ENCODE measurements at regions not wholly inside any gene's neighbourhood (a gene's known extent, or its start where the extent isn't known, plus 50 kb on each side); places are given as distances from the start of the nearest gene placed in this dataset.

- DNase-seq (ENCODE audit: low read depth), result no peak
Measured at GRCh38 chr6:134739299-134740026, 210.4 kb downstream of the ALDH8A1 start.

DNA sequence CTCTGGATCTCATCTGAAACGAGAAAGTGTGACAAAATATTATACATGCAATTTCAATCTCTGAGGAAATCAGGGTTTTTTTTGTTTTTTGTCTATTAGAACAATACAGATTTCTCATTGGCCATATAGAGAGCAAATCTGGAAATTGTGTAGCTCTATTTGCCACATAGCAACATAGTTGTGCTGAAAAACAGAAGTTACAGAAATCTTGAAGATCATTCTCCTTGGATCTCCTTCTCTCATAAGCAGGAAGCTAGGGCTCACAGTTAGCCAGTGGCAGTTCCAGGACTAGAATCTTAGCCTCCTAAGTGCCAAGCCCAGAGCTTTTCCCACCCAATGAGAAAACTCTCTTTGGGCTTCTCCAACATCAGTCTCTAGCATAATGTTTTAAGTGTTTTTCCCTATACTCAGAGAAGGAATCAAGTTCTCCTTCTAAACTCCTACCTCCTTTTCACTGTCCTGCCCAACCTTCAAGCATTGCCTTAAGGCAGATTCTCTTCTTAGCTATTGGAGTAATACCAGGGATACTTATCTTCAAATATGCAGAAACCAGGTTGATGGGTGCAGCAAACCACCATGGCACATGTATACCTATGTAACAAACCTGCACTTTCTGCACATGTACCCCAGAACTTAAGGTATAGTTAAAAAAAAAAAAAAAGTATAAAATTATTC is 211.6 kb downstream of the ALDH8A1 start:
- DNase-seq (ENCODE audit: low read depth), result no peak

DNA sequence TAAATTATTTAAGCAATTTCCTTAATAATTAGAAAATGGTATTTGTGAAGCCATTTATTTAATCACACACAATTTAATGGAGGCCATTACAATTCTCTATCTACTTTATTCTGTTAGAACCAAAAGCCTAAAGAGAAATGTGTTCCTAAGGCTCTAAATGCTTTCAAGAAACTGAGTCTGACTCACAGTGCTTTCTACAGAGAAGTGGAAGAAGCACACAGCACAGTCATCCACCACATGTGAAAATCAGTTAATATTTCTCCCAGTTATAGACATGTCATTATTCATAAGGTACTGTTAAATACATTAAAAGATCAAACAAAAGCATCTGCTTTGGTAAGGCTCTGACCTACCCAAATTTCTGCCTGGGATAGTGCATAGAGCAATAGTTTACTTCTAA is 214.4 kb downstream of the ALDH8A1 start:
- DNase-seq (ENCODE audit: low read depth), result no peak

DNA sequence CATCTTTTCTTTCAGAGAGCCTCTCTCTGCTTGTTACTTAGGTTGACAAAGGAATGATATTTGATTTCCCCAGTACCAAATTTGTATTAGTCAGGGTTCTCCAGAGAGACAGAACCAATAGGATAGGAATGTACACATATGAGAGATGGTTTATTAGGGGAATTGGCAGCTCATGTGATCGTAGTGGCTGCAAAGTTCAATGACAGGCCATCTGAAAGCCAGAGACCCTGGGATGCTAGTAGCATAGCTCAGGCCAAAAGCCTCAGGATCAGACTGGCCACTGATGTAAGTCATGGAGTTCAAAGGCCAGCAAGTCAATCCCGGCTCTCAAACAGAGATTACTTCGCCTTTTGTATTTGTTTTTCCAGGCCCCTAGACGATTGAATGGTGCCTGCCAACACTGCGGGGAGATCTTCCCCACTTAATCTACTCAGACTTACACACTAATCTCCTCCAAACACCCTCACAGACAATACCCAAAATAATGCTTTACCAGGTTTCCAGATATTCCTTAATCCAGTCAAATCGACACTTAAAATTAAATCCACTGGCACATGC is 215.5 kb downstream of the ALDH8A1 start:
- DNase-seq (ENCODE audit: low read depth), result no peak

- DNase-seq (ENCODE audit: low read depth), result no peak
Measured at GRCh38 chr6:134733801-134734200, 216.1 kb downstream of the ALDH8A1 start.

GRCh38 chr6:134732763-134733162 is 217.1 kb downstream of the ALDH8A1 start:
- DNase-seq (ENCODE audit: low read depth), result no peak

DNA sequence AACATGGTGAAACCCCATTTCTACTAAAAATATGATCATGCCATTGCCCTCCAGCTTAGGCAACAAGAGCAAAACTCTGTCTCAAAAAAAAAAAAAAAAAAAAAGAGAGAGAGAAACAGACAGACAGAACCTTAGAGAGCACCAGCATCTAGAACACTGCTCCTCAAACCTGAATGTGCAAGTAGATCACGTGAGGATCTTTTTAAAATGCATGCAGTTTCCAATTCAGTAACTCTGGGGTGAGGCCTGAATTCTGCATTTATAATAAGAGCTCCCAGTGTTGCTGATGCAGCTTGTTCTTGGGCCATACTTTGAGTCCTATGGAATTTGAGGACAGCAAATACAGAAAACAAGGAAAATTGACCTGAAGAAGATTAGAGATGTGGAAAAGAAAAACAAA is 218.3 kb downstream of the ALDH8A1 start:
- no peak for DNase-seq (ENCODE audit: low read depth)

DNA sequence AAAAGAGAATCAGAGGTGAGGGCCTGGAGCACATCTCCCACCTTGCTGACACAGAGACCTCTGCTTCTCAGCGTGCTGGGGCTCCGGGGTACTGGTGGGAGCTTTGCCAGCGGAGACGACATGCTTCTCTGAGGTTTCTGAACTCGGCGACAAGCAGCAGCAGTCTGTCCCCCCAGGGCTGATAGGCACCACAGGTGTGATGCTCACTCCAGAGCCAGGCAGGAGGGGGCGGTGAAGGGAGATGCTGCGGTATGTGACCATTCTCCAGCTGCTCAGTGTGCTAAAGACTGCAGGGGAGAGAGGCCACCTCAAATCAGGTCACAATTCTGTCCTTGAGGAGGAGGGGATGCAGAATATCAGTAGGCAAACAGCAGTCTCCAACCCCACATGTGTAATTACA is 219.9 kb downstream of the ALDH8A1 start:
- no peak for DNase-seq (ENCODE audit: low read depth)

- DNase-seq (ENCODE audit: low read depth), result no peak
Measured at GRCh38 chr6:134729561-134729960, 220.3 kb downstream of the ALDH8A1 start.

GRCh38 chr6:134727081-134727480 is 222.8 kb downstream of the ALDH8A1 start:
- DNase-seq (ENCODE audit: low read depth), result no peak

DNA sequence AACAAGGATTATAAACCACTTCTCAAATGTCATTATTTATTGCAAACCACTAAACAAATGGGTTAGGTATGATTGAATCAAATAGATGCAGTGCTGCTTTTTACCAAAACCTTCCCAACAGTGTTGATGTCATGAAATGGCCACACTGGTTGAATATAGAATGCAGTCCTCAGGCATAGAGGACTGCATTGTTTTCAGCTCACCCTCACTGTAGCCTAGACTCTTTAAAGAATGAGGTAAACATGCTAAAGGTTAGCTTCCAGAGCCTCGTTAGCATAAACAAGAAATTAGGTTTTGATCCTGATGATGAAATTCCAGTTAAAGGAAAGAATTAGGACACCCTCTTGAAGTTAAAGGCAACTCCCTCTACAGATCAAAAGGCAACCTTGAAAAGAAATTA is 224.3 kb downstream of the ALDH8A1 start:
- no peak for DNase-seq (ENCODE audit: low read depth)

GRCh38 chr6:134724771-134725340 is 225.0 kb downstream of the ALDH8A1 start:
- no peak for DNase-seq (ENCODE audit: low read depth)

- no peak for DNase-seq (ENCODE audit: low read depth)
Measured at GRCh38 chr6:134723081-134723871, 226.6 kb downstream of the ALDH8A1 start.

DNA sequence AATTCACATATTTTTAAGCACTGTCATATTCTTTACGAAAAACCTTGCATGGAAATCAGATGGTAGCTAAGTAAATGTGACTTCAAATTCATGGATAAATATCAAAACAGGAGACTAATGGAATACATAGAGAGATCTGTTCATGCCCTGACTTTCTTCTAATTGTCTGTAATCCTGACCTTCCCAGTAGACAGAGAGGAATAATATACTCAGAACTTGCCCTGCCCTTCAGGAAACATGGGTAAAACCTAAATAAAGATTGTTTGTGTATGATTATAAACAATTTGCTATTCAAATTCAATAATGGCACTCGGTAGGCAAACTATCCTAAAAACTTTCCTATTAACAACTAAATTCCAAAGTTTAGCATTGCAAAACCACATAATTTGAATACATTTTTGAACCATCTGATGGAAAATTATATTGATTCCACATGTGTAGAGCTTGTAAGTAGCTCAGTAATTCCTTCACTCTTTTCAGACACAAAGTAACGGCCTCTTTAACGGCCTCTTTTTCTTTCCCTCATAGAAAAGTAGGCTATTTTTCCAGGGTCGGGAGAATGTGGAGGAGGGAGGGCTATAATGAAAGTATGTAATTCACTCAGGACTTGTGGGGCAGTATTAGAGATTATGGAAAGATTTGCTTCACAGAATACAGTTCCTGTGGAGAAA is 227.6 kb downstream of the ALDH8A1 start:
- DNase-seq (ENCODE audit: low read depth), result no peak

GRCh38 chr6:134721060-134721405 is 228.9 kb downstream of the ALDH8A1 start:
- no peak for DNase-seq (ENCODE audit: low read depth)

GRCh38 chr6:134720353-134721059 is 229.4 kb downstream of the ALDH8A1 start:
- no peak for DNase-seq (ENCODE audit: low read depth)

GRCh38 chr6:134719911-134720310 is 230.0 kb downstream of the ALDH8A1 start:
- DNase-seq (ENCODE audit: low read depth), result no peak

- DNase-seq (ENCODE audit: low read depth), result no peak
Measured at GRCh38 chr6:134719286-134719685, 230.6 kb downstream of the ALDH8A1 start.

- no peak for DNase-seq (ENCODE audit: low read depth)
Measured at GRCh38 chr6:134714679-134715078, 235.2 kb downstream of the ALDH8A1 start.

DNA sequence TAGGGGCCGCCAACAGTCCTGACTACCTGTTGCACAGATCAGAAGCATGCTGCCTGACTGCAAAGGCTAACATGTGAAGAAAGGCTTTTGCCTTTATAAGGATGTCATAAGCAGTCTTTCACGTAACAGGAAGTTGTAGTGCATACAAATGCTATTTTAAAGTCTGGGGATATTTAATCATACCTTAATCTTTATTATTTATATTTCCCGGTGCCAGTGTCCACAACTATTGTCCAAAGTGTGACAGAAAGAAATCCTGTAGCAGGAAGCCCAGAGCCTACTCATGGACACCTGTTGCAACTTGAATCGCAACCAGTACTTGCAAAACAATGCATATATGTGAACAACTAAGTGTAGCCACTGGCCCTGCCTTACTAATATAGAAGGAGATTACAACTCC is 235.8 kb downstream of the ALDH8A1 start:
- no peak for DNase-seq (ENCODE audit: low read depth)

DNA sequence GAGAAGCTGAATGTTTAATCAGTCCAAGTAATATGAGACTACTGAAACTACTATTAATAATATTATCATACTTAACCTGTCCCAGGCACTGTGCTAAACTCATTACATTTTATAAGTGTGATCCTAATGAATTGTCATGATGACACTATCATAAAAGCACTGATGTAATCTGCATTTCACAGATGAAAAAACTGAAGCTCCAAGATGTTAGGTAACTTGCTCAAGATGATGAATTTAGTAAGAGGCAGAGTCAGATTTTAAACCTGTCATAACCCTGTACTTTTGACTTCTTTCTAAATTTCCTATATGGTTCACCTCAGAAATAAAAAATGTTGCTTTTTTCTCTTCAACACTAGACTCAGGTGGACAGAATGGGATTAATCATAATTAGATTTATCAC is 237.6 kb downstream of the ALDH8A1 start:
- no peak for DNase-seq (ENCODE audit: low read depth)
